A673 (cell line): ENCODE measurements at regions not wholly inside any gene's neighbourhood (a gene's known extent, or its start where the extent isn't known, plus 50 kb on each side); places are given as distances from the start of the nearest gene placed in this dataset.

Source experiments
- BruUV-seq: library from RNA; stranded (reverse); fragments of 400-500 nt; replicated peaks from 2 replicates; lab custom pipeline; 2021; lab: Mats Ljungman, UMichigan
- CTCF ChIA-PET: fragments of 300-600 bp; sonication (Branson Sonifier 250); formaldehyde crosslinking; loops from one replicate; lab custom pipeline; 2022; ENCODE audit warnings: antibody characterized with exemption; lab: Charles Lee
- POLR2A ChIA-PET: fragments of 300-600 bp; sonication (Branson Sonifier 250); formaldehyde crosslinking; loops from one replicate; lab custom pipeline; 2022; ENCODE audit warnings: antibody characterized with exemption; ENCODE audit not compliant: low non-redundant PET; lab: Charles Lee
- DNase-seq: peaks from one replicate; pipeline ENCODE4 v3.0.0-alpha.2; 2015; ENCODE audit warnings: low spot score
- H3K27ac ChIP-seq: fragments of 200-600 bp; sonication (generic); 2 replicates; pipeline ENCODE4 v1.5.1; 2016; ENCODE audit warnings: mixed run types, low read depth, mild to moderate bottlenecking, mixed read lengths, antibody characterized with exemption, low read length; ENCODE audit not compliant: poor library complexity, severe bottlenecking
- H3K27me3 ChIP-seq: fragments of 200-600 bp; sonication (generic); replicated peaks from 2 replicates; pipeline ENCODE4 v1.6.1; 2017; ENCODE audit warnings: mixed run types, low read depth, mild to moderate bottlenecking, mixed read lengths, antibody characterized with exemption, low read length; ENCODE audit not compliant: insufficient read depth, poor library complexity
- H3K36me3 ChIP-seq: fragments of 200-600 bp; sonication (generic); 2 replicates; pipeline ENCODE4 v1.6.1; 2016; ENCODE audit warnings: mixed run types, mild to moderate bottlenecking, mixed read lengths, antibody characterized with exemption, low read length; ENCODE audit not compliant: insufficient read depth, poor library complexity, severe bottlenecking
- H3K4me1 ChIP-seq: fragments of 200-600 bp; sonication (generic); 2 replicates; pipeline ENCODE4 v1.6.1; 2017; ENCODE audit warnings: mixed run types, mild to moderate bottlenecking, mixed read lengths, antibody characterized with exemption, low read length; ENCODE audit not compliant: insufficient read depth, poor library complexity, severe bottlenecking
- H3K4me3 ChIP-seq: fragments of 200-600 bp; sonication (generic); 2 replicates; pipeline ENCODE4 v1.5.1; 2016; ENCODE audit warnings: low read depth, mixed run types, mild to moderate bottlenecking, mixed read lengths, low read length; ENCODE audit not compliant: poor library complexity, severe bottlenecking
- H3K9me3 ChIP-seq: fragments of 200-600 bp; sonication (generic); 2 replicates; pipeline ENCODE4 v1.6.1; 2016; ENCODE audit warnings: mixed run types, low read depth, mild to moderate bottlenecking, mixed read lengths, antibody characterized with exemption, low read length; ENCODE audit not compliant: poor library complexity, severe bottlenecking
- EZH2 ChIP-seq: fragments of 200-600 bp; sonication (generic); IDR thresholded peaks from 2 replicates; pipeline ENCODE4 v1.6.1; 2017; ENCODE audit warnings: borderline replicate concordance, low read depth, mild to moderate bottlenecking, mixed read lengths, antibody characterized with exemption, low read length; ENCODE audit not compliant: poor library complexity, severe bottlenecking
- intact Hi-C: fragments of 100-400 bp; cut with micrococcal nuclease; formaldehyde crosslinking; loops from one replicate; pipeline ENCODE4 v1.10.0; 2022; ENCODE audit not compliant: unreplicated experiment
- TF ChIP-seq, protein P1 (sequence below): fragments of 300-800, 200-600 bp; sonication (generic); conservative IDR thresholded peaks from 2 replicates; pipeline ENCODE4 v1.5.1; 2017; ENCODE audit warnings: low read depth, mild to moderate bottlenecking, antibody characterized with exemption, low read length, moderate library complexity, mixed read lengths

DNA sequence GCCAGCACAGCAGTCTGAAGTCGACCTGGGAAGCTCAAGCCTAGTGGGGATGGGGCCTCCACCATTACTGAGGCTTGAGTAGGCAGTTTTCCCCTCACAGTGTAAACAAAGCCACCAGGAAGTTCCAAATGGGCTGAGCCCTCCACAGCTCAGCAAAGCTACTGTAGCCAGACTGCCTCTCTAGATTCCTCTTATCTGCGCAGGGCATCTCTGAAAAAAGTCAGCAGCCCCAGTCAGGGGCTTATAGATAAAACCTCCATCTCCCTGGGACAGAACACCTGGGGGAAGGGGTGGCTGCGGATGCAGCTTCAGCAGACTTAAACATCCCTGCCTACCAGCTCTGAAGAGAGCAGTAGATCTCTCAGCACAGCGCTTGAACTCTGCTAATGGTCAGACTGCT lies 218.4 kb upstream of the VRK2 start:
- Histone ChIP-seq H3K4me1 (no peaks in the 10 kb centered on the region), H3K27ac (no peak overlapping the region), H3K9me3 (no peaks in the 10 kb centered on the region), H3K4me3 (no peak overlapping the region), H3K27me3 (no peaks in the 10 kb centered on the region), H3K36me3 (no peaks in the 10 kb centered on the region)
- no peak for DNase-seq
- ChIA-PET CTCF (no interaction called here), POLR2A (no interaction called here)
- no peak for TF ChIP-seq EZH2
- TF ChIP-seq, protein P1, sequence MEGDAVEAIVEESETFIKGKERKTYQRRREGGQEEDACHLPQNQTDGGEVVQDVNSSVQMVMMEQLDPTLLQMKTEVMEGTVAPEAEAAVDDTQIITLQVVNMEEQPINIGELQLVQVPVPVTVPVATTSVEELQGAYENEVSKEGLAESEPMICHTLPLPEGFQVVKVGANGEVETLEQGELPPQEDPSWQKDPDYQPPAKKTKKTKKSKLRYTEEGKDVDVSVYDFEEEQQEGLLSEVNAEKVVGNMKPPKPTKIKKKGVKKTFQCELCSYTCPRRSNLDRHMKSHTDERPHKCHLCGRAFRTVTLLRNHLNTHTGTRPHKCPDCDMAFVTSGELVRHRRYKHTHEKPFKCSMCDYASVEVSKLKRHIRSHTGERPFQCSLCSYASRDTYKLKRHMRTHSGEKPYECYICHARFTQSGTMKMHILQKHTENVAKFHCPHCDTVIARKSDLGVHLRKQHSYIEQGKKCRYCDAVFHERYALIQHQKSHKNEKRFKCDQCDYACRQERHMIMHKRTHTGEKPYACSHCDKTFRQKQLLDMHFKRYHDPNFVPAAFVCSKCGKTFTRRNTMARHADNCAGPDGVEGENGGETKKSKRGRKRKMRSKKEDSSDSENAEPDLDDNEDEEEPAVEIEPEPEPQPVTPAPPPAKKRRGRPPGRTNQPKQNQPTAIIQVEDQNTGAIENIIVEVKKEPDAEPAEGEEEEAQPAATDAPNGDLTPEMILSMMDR: no peak
- BruUV-seq: no TSS peak
- intact Hi-C loops: no loop called here

DNA sequence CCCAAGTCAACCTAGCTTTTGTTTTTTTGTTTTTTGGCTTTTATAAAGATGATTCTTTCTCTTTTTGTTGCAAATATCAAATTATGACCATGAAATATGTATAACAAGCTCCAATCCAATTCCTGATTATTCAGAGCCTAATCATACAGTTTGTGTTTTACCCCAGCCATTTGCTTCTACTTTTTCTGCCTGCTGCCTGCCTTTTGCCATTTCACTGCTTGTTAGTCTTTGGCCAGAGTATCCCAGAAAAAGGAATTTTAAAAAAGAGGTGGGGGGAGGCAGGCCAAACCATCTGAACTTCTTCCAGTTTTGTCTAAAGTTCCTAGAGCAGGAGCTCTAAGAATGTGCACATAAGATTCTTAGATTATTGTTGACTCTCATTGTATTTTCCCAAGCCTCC lies 211.9 kb upstream of the VRK2 start:
- intact Hi-C loops: no loop called here
- no TSS peak for BruUV-seq
- TF ChIP-seq, protein P1: no peak
- no peak for TF ChIP-seq EZH2
- CTCF ChIA-PET: no interaction called here
- Histone ChIP-seq H3K27me3 (peaks cover 9% of the 10 kb centered on the region), H3K4me1 (no peaks in the 10 kb centered on the region), H3K27ac (no peak overlapping the region), H3K4me3 (no peak overlapping the region), H3K9me3 (no peaks in the 10 kb centered on the region), H3K36me3 (no peaks in the 10 kb centered on the region)
- POLR2A ChIA-PET: no interaction called here
- no peak for DNase-seq

DNA sequence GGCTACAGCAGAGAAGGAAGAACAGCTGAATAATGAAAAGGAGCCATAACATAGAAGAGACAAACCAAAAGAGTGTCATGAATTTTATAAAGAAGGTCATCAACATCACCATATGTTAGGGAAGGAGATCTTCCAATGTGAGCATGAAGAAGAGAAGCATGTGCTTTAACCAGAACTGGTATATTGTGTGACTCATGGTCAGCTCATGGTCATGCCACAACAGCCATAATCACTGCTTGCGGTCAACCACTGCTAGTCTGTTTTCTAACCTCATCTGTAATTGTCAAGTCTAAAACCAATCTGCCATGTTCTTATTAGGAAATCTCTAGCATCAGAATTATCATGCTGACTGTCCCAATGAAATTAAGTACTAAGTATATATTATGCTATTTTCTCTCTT lies 204.1 kb upstream of the VRK2 start:
- no peak for TF ChIP-seq EZH2
- TF ChIP-seq, protein P1: no peak
- CTCF ChIA-PET: no interaction called here
- Histone ChIP-seq H3K36me3 (no peaks in the 10 kb centered on the region), H3K27me3 (no peaks in the 10 kb centered on the region), H3K27ac (no peak overlapping the region), H3K4me1 (no peaks in the 10 kb centered on the region), H3K4me3 (no peak overlapping the region), H3K9me3 (no peaks in the 10 kb centered on the region)
- no peak for DNase-seq
- no TSS peak for BruUV-seq
- POLR2A ChIA-PET: no interaction called here
- intact Hi-C loops: no loop called here
